ENCODE measurements at regions not wholly inside any gene's neighbourhood (a gene's known extent, or its start where the extent isn't known, plus 50 kb on each side); places are given as distances from the start of the nearest gene placed in this dataset.
A peak's percentile ranks its signal among the peaks of the same experiment; 100 is the strongest.
"Not testable (repeated sequence)": the region's sequence is repeated elsewhere in the genome, so short reads cannot be mapped to it uniquely, and the experiment has no call there.

- TF ChIP-seq CBX1 (IDR thresholded peaks at IDR 0.05; ENCODE audit: low read depth) (no peak), CREB3L1 (IDR thresholded peaks at IDR 0.05; ENCODE audit: borderline replicate concordance, low read depth) (no peak), U2AF1 (optimal IDR thresholded peaks at IDR 0.05; ENCODE audit: low read depth, low read length) (no peak)
Measured at GRCh38 chr3:176839466-176839865, 357.8 kb downstream of the TBL1XR1 start (continued).

- peak overlapping the region; percentile 55; the same call in 1 of the 2 replicates for H2AFZ ChIP-seq (ENCODE audit: low read depth, low read length)
- H3K27ac ChIP-seq (ENCODE audit: extremely low read depth, low read depth, low read length); H3K79me2 ChIP-seq (ENCODE audit: control insufficient read depth, insufficient read depth, low read length); H3K27me3 ChIP-seq (ENCODE audit: control insufficient read depth in 2 of 2, insufficient read depth in 2 of 2, low read length in 2 of 2); in situ Hi-C loops (cut with MboI); CTCF ChIA-PET (ENCODE audit: low intra/inter-chr PET ratio); H3K9ac ChIP-seq (ENCODE audit: insufficient read depth in 1 of 2, low read depth in 2 of 2, low read length in 2 of 2); FAIRE-seq; H3K4me3 ChIP-seq; POLR2A ChIA-PET; ATAC-seq; H3K36me3 ChIP-seq (ENCODE audit: control insufficient read depth, insufficient read depth, low read length); intact Hi-C loops (cut with micrococcal nuclease); H3K9me1 ChIP-seq (ENCODE audit: control insufficient read depth, insufficient read depth, low read length); H3K4me1 ChIP-seq (replicated peaks in 1 of 2; ENCODE audit: control insufficient read depth in 2 of 2, insufficient read depth in 2 of 2, low read length in 2 of 2); DNase-seq (ENCODE audit: extremely low read depth in 1 of 4, low spot score in 3 of 4); H3K9me3 ChIP-seq (replicated peaks; ENCODE audit: control insufficient read depth, insufficient read depth, low read depth, low read length); H3K4me2 ChIP-seq (ENCODE audit: insufficient read depth, low read length); BruUV-seq (replicated peaks); H4K20me1 ChIP-seq (replicated peaks; ENCODE audit: control insufficient read depth, insufficient read depth, low read length): not testable (repeated sequence)
- TF ChIP-seq EGR1 (conservative IDR thresholded peaks at IDR 0.05): 0 out of 2 replicates have a peak, but pooled peaks have one; percentile 5
- peak in 1 of 2 experiments; percentile 59; a peak in 1 of 4 replicates for TF ChIP-seq FOXA3 (CRISPR knock-in tag; conservative IDR thresholded peaks at IDR 0.05 in 1 of 2, IDR thresholded peaks at IDR 0.05 in 1 of 2)
- 2% methylated on average over 10 of the region's 15 CpGs for WGBS (ENCODE audit: insufficient coverage, low coverage, missing lambda C conversion rate)
Measured at GRCh38 chr3:176827244-176827643, 370.0 kb downstream of the TBL1XR1 start.

Measured in K562 (cell line).